Omental fat pad (tissue), 3 donors: ENCODE measurements at regions not wholly inside any gene's neighbourhood (a gene's known extent, or its start where the extent isn't known, plus 50 kb on each side); places are given as distances from the start of the nearest gene placed in this dataset.
A peak's percentile ranks its signal among the peaks of the same experiment; 100 is the strongest.

ENCODE experiments used
- ATAC-seq: fragments of 150-250 bp; one replicate; pipeline ENCODE4 v1.9.1; 2016; ENCODE audit warnings: mild to moderate bottlenecking, moderate library complexity; ENCODE audit not compliant: low FRiP score
- DNase-seq: peaks from one replicate; pipeline ENCODE4 v3.0.0-alpha.2; 2019; ENCODE audit warnings: low spot score
- TF ChIP-seq, protein P1 (sequence below), 3 donors: fragments of 450-650 bp; IDR thresholded peaks; one replicate each; pipeline ENCODE4 v1.5.1; 2016 to 2017; ENCODE audit warnings: antibody characterized with exemption in 3 of 3, mild to moderate bottlenecking in 3 of 3, moderate library complexity in 2 of 3

GRCh38 chr13:48892688-48893075 lies 83.0 kb upstream of the FNDC3A start:
- ATAC-seq = no peak
- no peak for DNase-seq
- TF ChIP-seq, protein P1, sequence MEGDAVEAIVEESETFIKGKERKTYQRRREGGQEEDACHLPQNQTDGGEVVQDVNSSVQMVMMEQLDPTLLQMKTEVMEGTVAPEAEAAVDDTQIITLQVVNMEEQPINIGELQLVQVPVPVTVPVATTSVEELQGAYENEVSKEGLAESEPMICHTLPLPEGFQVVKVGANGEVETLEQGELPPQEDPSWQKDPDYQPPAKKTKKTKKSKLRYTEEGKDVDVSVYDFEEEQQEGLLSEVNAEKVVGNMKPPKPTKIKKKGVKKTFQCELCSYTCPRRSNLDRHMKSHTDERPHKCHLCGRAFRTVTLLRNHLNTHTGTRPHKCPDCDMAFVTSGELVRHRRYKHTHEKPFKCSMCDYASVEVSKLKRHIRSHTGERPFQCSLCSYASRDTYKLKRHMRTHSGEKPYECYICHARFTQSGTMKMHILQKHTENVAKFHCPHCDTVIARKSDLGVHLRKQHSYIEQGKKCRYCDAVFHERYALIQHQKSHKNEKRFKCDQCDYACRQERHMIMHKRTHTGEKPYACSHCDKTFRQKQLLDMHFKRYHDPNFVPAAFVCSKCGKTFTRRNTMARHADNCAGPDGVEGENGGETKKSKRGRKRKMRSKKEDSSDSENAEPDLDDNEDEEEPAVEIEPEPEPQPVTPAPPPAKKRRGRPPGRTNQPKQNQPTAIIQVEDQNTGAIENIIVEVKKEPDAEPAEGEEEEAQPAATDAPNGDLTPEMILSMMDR (IDR thresholded peaks at IDR 0.05) = no peak

- DNase-seq (no peak), ATAC-seq (no peak)
- TF ChIP-seq, protein P1 (IDR thresholded peaks at IDR 0.05) = no peak
These were observed 79.4 kb upstream of the FNDC3A start for GRCh38 chr13:48896312-48896711.

GRCh38 chr13:48901781-48902180 lies 73.9 kb upstream of the FNDC3A start:
- DNase-seq (no peak), ATAC-seq (no peak)
- TF ChIP-seq, protein P1 (IDR thresholded peaks at IDR 0.05) = no peak

GRCh38 chr13:48902368-48902767 lies 73.3 kb upstream of the FNDC3A start:
- DNase-seq (no peak), ATAC-seq (no peak)
- TF ChIP-seq, protein P1 (IDR thresholded peaks at IDR 0.05) = no peak

DNA sequence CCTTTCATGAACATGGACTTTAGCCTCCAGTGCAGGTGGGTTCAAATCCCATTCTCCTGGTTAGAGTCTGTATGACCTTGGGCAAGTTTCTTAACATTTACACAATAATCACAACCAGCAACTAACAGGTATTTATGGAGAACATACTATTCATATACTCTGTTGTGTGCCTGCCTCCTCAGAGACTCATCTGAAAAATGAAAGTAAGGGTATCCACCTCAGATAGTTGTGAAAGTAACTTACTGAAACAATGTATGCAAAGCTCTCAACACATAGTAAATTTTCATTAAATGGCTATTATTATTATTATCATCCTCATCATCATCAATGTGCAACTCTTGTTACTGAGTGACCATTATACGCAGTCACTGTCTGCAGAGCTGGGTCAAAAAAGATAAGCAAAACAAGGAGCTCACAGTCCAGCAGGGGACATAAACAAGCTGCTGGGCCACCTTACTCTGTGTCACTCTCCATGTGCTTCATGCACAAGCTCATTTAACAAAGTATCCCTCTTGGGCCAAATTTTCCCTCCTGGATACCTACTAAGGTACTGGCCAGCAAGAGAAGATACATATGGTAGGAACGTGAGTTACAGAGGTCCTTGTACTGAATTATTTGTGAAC lies 70.9 kb upstream of the FNDC3A start:
- TF ChIP-seq, protein P1 (IDR thresholded peaks at IDR 0.05) = no peak
- ATAC-seq (no peak), DNase-seq (no peak)

DNA sequence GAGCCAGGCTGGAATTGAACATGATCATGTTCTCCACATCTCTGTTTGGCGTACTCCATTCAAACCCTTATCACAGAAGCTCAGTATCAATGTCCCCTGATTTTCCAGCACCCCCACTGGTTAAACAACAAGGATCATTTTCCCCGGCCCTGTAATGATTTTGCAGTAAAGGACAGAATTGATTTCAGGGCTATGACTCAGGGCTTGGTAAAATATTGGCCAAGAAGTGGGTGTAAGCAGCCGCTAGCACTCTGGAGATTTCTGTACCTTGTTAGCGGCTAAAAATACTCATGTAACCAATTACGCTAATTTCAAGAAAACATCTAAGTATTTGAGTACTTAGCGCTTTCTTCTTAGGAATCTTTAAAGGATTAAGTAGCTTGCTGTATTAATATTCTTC lies 69.5 kb upstream of the FNDC3A start:
- DNase-seq (no peak), ATAC-seq (no peak)
- TF ChIP-seq, protein P1 (IDR thresholded peaks at IDR 0.05) = no peak

DNA sequence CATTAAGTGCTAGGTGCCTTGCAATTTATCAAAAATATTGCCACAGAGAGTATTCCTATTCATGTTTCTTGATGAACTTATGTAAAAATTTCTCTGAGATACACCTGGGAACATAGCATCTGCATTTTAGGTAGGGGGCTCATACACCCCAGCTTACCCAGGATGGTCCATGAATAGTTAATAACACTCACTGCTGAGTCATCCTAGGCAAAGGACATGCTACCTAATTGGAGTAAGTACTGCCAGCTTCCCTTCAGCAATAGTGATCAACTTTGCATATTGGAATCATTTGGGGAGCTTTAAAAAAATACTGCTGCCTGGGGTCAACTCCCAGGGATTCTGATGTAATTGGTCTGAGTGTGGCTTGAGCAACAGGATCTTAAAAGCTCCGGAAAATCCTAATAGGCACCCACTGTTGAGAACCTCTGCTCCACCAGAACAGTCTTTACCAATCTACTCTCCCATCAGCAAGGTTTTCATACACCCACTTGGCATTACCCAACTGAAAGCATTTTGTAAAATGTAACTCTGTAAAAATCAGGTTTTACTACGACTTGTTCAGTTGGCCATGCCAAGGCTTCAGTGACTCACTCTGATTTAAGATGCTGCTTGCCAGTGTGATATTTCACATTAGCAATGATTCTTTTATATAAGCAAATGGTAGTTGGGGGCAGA lies 67.2 kb upstream of the FNDC3A start:
- ATAC-seq (peak; percentile 88), DNase-seq (no peak)
- TF ChIP-seq, protein P1 (IDR thresholded peaks at IDR 0.05) = no peak
